A549 (cell line): ENCODE measurements at regions not wholly inside any gene's neighbourhood (a gene's known extent, or its start where the extent isn't known, plus 50 kb on each side); places are given as distances from the start of the nearest gene placed in this dataset.

Experiments used
- CEBPB ChIP-seq, 2 experiments: fragments of >200 bp in 1 of 2; sonication (Bioruptor Twin) in 1 of 2; formaldehyde crosslinking in 1 of 2; IDR thresholded peaks; 2 replicates each; pipeline ENCODE4 v1.6.1; 2012 to 2016
- EP300 ChIP-seq, 2 experiments: fragments of >200 bp; sonication (Bioruptor Twin); formaldehyde crosslinking; IDR thresholded peaks; 2 replicates in 1 of 2; 3 replicates in 1 of 2; pipeline ENCODE4 v1.6.1; 2016 to 2017
- HOXA7 ChIP-seq: fragments of 250-450 bp; sonication (Bioruptor Pico); IDR thresholded peaks from 2 replicates; pipeline ENCODE4 v1.5.0; 2020; ENCODE audit warnings: mild to moderate bottlenecking, moderate library complexity
- KDM1A ChIP-seq: fragments of 200-600 bp; sonication (generic); IDR thresholded peaks from 2 replicates; pipeline ENCODE4 v1.6.1; 2016; ENCODE audit warnings: low read depth, mild to moderate bottlenecking
- PHF8 ChIP-seq: fragments of 200-600 bp; sonication (generic); IDR thresholded peaks from 2 replicates; pipeline ENCODE4 v1.6.1; 2016; ENCODE audit warnings: low read depth, mild to moderate bottlenecking, antibody characterized with exemption, moderate library complexity, borderline replicate concordance
- SMC3 ChIP-seq: fragments of >200 bp; sonication (Bioruptor Twin); formaldehyde crosslinking; IDR thresholded peaks from 3 replicates; pipeline ENCODE4 v1.6.1; 2018; ENCODE audit warnings: inconsistent platforms

DNA sequence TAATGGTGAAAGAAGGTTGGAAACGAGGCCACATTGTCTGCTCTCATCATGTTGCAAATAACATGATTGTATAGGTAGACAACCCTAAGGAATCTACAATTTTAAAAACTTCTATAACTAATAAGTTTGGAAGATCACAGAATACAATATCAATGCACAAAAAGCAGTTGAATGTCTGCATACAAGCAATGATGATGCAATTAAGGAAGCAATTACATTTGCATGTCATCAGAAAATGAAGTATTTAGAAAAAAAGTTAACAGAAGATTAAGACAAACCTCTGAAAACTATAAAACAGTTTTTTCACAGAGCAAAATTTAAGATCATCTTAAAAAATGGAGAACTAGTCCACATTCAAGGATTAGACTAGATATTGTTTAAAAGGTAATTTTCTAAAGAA lies 181.1 kb downstream of the METTL4 start:
- TF ChIP-seq PHF8 (no peak), CEBPB (IDR thresholded peaks at IDR 0.05) (no peak), HOXA7 (CRISPR knock-in tag) (no peak), SMC3 (no peak), EP300 (IDR thresholded peaks at IDR 0.05) (no peak), KDM1A (no peak)
